GM18508 (cell line): ENCODE measurements at regions not wholly inside any gene's neighbourhood (a gene's known extent, or its start where the extent isn't known, plus 50 kb on each side); places are given as distances from the start of the nearest gene placed in this dataset.
"Not testable (repeated sequence)": the region's sequence is repeated elsewhere in the genome, so short reads cannot be mapped to it uniquely, and the experiment has no call there.

ENCODE experiments used
- ATAC-seq: cut with Tn5 transposase; IDR thresholded peaks from one replicate; pipeline ENCODE4 v1.9.1; 2021; ENCODE audit warnings: moderate number of reproducible peaks; ENCODE audit not compliant: insufficient read depth, unreplicated experiment

DNA sequence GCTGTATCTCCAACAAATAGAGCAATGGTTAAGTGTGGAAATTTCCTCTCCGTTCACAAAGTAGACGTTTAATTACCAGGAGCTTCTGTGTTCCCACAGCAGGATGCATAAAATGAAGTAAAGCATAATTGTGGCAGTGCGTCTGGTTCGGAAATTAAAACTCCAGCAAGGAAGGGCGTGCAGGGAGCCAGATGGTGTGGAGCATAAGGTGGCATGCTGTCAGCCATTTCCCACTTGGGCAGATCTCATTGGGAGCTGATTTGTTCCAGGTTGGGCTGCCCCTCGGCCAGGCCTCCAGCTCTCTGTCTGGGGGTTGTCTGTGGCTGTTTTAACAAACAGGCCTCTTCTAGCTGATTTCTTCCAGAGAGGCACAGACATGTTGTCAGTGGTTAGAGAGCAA, 182.1 kb upstream of the CLNK start:
- ATAC-seq: no peak

DNA sequence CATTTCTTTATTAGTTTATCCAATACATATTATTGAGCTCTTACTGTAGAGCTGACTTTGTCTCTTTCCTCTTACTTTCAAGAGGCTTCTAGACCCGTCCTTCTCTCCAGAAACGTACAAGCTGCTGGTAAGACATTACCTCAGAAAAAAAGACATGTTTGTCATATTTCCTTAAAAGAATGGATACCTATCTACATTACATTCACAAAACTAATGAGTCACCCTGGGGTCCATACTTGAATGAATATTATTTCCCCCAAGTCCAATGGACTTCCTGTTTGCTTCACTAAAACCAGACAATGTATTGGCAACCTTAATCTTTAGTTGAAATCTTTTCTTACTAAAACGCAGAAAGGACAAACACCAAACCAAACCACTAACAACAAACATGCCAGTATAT, 176.5 kb upstream of the CLNK start:
- ATAC-seq: no peak

GRCh38 chr4:10856271-10856782, 171.8 kb upstream of the CLNK start:
- no peak for ATAC-seq

DNA sequence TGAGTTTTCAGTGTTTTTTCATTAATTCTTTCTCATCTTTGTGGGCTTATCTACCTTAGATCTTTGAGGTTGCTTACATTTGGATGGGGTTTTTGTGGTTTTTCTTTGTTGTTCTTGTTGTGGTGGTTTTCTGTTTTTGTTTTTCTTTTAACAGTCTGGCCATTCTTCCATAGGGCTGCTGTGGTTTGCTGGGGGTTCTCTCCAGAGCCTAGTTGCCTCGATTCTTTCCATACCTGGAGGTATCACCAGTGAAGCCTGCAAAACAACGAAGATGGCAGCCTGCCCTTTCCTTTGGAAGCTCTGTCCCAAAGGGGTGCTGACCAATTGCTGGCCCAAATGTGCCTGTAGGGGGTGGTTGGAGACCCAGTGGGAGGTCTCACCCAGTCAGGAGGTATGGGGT, 168.6 kb upstream of the CLNK start:
- ATAC-seq: no peak

- ATAC-seq: no peak
These were observed 157.1 kb upstream of the CLNK start for GRCh38 chr4:10841697-10842096.

DNA sequence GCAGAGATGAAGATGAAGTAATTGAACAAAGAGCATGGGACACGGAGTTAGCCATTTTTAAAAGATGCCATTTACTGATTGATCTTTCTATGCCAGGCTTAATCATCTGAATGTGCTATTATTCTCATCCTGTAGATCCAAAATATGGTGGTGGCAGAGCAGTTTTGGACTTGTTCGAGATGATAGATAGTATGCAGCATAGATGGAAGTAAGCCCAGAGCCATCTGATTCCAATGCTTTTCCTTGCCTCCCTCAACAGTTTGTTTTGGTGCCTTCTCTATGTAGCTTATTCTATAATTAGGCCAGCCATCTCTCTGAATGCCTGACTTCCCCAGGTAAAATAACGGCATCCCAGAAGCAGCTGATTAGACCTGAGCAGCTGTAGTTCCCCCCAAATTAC, 152.6 kb upstream of the CLNK start:
- no peak for ATAC-seq

DNA sequence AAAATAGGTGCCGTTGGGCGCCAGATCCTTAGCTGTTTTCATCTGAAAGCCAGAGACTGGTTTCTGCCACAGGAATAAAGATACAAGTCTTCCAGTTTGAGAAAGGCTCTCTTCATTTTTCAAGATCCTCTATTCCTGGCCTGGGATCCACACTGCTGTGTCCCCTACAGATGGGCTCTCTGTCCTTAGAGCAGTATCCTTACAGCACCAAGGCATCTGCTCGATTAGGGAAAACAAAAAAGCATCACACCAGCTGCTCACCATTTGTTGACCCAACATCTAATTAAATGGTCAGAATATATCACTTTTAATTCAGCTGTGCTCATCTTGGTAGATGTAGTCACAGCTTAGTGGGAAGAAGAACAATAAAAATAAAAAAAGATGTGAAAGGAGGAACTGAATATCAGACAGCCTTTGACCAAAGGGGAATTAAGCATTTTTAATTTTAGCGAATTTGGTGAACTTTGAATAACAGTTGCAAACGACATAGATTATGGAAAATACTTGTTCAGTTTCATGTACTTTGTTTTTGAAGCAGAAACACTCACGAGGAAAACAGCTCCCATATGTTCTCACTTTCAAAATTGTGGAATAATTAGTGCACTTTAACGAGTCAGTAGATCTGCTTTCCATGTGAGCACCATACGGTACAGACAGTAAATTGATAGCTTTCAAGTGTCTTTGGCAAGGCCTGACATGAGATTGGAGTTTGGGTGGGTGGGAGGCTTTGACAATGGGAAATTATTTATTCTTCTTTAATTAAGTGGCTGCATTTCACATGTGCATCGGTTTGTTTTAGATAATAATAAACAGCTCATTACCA, 148.4 kb upstream of the CLNK start:
- ATAC-seq: no peak

DNA sequence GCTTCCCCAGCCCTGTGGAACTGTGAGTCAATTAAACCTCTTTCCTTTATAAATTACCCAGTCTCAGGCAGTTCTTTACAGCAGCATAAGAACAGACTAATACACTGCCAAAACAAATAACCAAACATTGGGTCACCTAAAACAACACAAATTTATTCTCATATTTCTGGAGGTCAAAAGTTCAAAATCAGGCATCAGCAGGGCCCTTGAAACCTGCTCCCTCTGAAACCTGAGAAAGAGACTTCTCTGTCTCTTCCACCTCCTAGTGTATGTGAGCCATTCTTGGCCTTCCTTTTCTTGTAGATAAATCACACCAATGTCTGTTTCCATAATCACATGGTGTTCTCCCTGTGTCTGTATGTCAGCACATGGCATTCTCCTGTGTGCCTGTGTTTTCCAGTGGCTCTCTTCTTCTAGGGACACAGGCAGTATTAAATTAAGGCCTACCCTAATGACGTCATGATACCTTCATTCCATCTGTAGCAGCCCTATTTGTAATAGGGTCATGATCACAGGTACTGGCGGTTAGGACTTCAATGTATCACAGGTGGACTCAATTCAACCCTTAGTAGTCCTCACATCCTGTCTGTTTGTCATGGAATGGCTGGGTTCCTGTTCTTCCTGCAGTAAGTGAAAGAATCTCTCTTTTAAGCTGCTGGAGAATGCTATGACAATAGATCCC, 147.3 kb upstream of the CLNK start:
- ATAC-seq: no peak

- ATAC-seq: not testable (repeated sequence)
These were observed 144.5 kb upstream of the CLNK start for GRCh38 chr4:10828918-10829538.

DNA sequence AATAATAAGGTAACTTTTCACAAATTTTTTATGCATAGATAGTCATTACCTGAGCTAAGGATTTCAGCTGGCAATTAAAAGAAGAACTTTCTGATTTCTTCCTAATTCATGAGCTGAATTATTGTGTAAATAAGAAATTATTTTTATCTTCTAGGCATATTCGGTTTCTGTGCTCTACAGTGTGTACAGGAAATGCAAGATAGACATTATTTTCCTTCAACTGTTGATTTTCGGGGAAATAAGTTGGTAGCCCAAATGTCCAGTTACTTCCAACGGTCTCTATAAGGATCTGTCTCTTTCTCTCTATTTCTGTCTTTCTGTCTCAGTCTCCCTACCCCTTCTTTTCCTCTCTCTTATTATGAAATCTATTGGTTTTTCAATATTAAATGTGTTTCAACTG, 137.3 kb upstream of the CLNK start:
- ATAC-seq: no peak

GRCh38 chr4:10816571-10816970, 132.0 kb upstream of the CLNK start:
- no peak for ATAC-seq

GRCh38 chr4:10811991-10812390, 127.4 kb upstream of the CLNK start:
- ATAC-seq: no peak

- ATAC-seq: no peak
These were observed 125.8 kb upstream of the CLNK start for GRCh38 chr4:10810411-10810810.

DNA sequence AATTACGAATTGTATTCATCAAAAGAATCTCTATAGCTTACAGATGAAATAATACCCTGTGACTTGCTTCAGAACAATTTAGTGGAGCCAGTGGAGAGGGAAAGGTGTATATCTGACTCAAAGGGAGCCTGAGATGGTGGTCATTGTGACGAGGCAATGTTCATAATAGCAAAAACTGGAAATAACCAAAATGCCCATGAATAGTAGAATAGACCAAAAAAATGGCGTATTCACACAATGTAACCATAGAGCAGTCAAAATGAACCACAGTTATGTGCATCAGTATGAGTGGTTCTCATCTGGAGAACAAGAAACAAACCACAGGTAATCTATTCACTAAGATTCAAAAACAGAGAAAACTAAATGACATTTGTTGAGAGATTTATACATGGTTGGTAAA, 125.3 kb upstream of the CLNK start:
- peak; percentile 66 for ATAC-seq

- no peak for ATAC-seq
These were observed 124.0 kb upstream of the CLNK start for GRCh38 chr4:10808591-10808990.

DNA sequence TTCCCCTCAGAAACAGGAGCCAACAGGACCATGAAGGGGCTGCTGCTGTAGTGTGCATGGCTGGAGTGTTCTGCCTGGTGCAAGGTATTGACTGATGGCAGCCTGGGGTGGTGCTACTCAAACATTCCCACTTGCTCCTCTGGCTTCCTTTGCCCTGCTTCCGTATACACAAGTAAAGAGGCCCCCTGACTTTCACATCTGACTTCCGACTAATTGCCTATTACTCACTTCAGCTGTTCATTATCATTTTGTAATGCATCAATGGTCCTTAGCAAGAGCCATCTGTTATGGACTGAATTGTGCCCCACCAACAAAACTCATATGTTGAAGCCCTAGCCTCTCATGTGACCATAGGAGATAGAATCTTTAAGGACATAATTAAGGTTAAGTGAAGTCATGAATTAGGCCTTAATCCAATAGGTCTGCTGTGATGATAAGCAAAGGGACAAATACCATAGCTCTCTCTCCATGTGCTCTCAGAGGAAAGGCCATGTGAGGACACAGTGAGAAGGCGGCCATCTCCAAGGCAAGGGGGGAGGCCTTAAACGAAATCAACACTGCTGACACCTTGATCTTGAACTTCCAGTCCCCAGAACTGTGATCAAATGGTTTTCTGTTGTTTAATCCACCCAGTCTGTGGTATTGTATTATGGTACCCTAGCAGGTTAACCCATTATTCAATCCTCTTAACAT, 122.5 kb upstream of the CLNK start:
- no peak for ATAC-seq

GRCh38 chr4:10803713-10804343, 119.3 kb upstream of the CLNK start:
- no peak for ATAC-seq

GRCh38 chr4:10787365-10787764, 102.8 kb upstream of the CLNK start:
- ATAC-seq: no peak

- no peak for ATAC-seq
These were observed 100.1 kb upstream of the CLNK start for GRCh38 chr4:10784621-10785020.

GRCh38 chr4:10783351-10783750, 98.8 kb upstream of the CLNK start:
- no peak for ATAC-seq
